ENCODE measurements at regions not wholly inside any gene's neighbourhood (a gene's known extent, or its start where the extent isn't known, plus 50 kb on each side); places are given as distances from the start of the nearest gene placed in this dataset.

DNA sequence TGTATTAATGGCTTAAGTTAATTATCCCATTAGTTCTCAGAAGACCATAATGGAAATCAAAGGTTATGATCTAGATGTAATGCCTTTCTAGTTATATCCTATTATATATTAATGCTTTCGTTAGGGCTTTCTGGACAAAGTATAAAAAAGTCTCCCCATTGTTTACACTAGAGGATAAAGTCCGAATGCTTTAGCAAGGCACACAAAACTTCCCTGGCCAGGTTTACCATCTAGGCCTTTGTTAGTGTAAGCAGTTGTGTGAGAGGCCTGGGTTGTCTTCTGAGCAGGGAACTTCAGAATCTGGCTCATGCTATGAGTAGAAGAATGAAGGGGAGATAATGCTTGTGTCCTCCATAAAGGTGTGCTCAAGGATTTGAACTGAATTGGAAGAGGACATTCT lies 106.3 kb upstream of the MEIS2 start:
- Histone ChIP-seq H3K4me3 (replicated peaks; ENCODE audit: low read depth, low read length) (no peak overlapping the region), H3K27me3 (replicated peaks; ENCODE audit: control insufficient read depth, insufficient read depth, low read length) (no peaks in the 10 kb centered on the region)

DNA sequence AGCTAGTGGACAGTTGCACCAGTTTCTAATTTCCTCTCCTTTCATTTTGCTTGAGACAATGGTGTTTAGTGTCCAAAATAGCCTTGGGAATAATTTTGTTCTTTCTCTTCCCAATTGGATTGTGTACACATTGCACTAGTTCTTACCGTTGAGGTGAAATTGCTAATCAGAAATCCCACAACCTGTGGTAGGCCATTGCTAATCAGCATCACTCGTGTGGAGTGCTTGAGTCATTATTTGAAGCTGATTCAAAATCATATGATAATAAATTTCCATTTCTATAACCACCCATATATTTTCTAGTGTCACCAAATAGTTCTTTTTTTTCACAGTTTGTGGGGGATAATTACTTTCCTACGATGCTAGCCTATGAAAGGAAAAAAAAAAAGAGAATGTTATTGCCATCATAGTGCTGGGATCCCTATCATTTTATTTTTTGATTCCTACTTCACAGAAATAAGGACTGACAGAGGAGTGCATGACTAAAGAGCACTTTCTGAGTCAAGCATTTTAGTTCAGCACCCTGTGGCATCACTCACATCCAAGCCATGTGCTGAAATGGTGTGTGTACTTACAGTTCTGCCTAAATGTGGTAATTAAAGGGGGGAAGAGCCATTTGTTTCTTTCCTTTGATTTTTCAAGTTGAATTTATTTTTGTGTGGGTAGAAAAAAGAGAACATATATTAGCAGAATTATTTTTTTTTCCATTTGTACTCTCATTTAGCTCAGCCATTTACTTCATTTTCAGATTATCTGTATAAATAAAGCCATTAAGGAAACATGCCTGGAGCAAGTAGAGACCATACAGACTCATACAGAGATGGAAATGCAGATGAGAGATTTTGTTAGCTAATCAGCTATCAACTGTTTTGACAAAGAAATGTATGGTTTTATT lies 108.0 kb upstream of the MEIS2 start:
- H3K4me3 ChIP-seq (replicated peaks; ENCODE audit: low read depth, low read length) = no peak overlapping the region
- H3K36me3 ChIP-seq (ENCODE audit: control insufficient read depth, insufficient read depth, low read length) = no peaks in the 10 kb centered on the region
- TF ChIP-seq CTCF (IDR thresholded peaks at IDR 0.05; ENCODE audit: insufficient read depth, low read length, poor library complexity, severe bottlenecking) = no peak
- DNase-seq (ENCODE audit: extremely low read depth, insufficient read length) = no peak
- no peaks in the 10 kb centered on the region for H3K27me3 ChIP-seq (replicated peaks; ENCODE audit: control insufficient read depth, insufficient read depth, low read length)

More for the DNA sequence above, 106.3 kb upstream of the MEIS2 start:
- DNase-seq (ENCODE audit: extremely low read depth, insufficient read length) = no peak
- no peaks in the 10 kb centered on the region for H3K36me3 ChIP-seq (ENCODE audit: control insufficient read depth, insufficient read depth, low read length)
- TF ChIP-seq CTCF (IDR thresholded peaks at IDR 0.05; ENCODE audit: insufficient read depth, low read length, poor library complexity, severe bottlenecking) = no peak

- no peak for TF ChIP-seq CTCF (IDR thresholded peaks at IDR 0.05; ENCODE audit: insufficient read depth, low read length, poor library complexity, severe bottlenecking)
- H3K27me3 ChIP-seq (replicated peaks; ENCODE audit: control insufficient read depth, insufficient read depth, low read length) = no peaks in the 10 kb centered on the region
- no peak for DNase-seq (ENCODE audit: extremely low read depth, insufficient read length)
- no peaks in the 10 kb centered on the region for H3K36me3 ChIP-seq (ENCODE audit: control insufficient read depth, insufficient read depth, low read length)
- H3K4me3 ChIP-seq (replicated peaks; ENCODE audit: low read depth, low read length) = no peak overlapping the region
Observed at GRCh38 chr15:37209041-37209363, 108.7 kb upstream of the MEIS2 start.

- Histone ChIP-seq H3K27me3 (replicated peaks; ENCODE audit: control insufficient read depth, insufficient read depth, low read length) (no peaks in the 10 kb centered on the region), H3K4me3 (replicated peaks; ENCODE audit: low read depth, low read length) (no peak overlapping the region), H3K36me3 (ENCODE audit: control insufficient read depth, insufficient read depth, low read length) (no peaks in the 10 kb centered on the region)
- no peak for TF ChIP-seq CTCF (IDR thresholded peaks at IDR 0.05; ENCODE audit: insufficient read depth, low read length, poor library complexity, severe bottlenecking)
- DNase-seq (ENCODE audit: extremely low read depth, insufficient read length) = no peak
Observed at GRCh38 chr15:37217567-37217966, 117.2 kb upstream of the MEIS2 start.

DNA sequence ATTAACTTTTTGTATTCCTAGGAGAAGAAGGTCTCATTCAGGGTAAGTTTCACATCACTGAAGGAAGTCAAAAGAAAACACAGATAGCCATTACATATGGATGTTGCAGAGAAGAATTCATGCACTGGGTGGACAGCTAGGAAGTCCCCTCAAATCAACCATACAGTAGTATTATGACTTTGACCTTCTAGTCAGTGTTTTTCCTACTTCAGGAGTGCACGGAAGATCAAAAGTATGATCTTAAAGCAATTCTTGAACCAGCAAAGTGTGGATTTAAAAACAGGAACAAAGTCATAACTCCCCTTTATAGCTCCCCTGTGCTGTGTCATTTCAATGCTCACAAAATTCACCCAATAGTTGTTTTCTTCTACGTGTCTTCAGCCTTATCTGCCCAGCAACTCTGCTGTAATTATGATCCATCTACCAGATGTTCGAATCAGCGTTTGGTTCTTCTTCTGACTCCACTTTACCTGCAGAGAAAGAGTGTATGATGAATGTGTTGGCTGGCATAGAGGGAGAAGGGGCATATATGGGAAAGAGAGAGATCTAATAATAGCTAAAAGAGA lies 118.1 kb upstream of the MEIS2 start:
- Histone ChIP-seq H3K27me3 (replicated peaks; ENCODE audit: control insufficient read depth, insufficient read depth, low read length) (no peaks in the 10 kb centered on the region), H3K36me3 (ENCODE audit: control insufficient read depth, insufficient read depth, low read length) (no peaks in the 10 kb centered on the region), H3K4me3 (replicated peaks; ENCODE audit: low read depth, low read length) (no peak overlapping the region)
- no peak for DNase-seq (ENCODE audit: extremely low read depth, insufficient read length)
- TF ChIP-seq CTCF (IDR thresholded peaks at IDR 0.05; ENCODE audit: insufficient read depth, low read length, poor library complexity, severe bottlenecking) = no peak

Data from GM06990 (cell line).